ENCODE measurements at regions not wholly inside any gene's neighbourhood (a gene's known extent, or its start where the extent isn't known, plus 50 kb on each side); places are given as distances from the start of the nearest gene placed in this dataset.

GRCh38 chr5:71899865-71900342, 180.8 kb downstream of the CARTPT start:
- no peak for TF ChIP-seq POLR2AphosphoS5 (IDR thresholded peaks at IDR 0.05)
- TF ChIP-seq, protein P1, sequence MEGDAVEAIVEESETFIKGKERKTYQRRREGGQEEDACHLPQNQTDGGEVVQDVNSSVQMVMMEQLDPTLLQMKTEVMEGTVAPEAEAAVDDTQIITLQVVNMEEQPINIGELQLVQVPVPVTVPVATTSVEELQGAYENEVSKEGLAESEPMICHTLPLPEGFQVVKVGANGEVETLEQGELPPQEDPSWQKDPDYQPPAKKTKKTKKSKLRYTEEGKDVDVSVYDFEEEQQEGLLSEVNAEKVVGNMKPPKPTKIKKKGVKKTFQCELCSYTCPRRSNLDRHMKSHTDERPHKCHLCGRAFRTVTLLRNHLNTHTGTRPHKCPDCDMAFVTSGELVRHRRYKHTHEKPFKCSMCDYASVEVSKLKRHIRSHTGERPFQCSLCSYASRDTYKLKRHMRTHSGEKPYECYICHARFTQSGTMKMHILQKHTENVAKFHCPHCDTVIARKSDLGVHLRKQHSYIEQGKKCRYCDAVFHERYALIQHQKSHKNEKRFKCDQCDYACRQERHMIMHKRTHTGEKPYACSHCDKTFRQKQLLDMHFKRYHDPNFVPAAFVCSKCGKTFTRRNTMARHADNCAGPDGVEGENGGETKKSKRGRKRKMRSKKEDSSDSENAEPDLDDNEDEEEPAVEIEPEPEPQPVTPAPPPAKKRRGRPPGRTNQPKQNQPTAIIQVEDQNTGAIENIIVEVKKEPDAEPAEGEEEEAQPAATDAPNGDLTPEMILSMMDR (IDR thresholded peaks at IDR 0.05 in 8 of 11, conservative IDR thresholded peaks at IDR 0.05 in 3 of 11), result no peak
- no peak for TF ChIP-seq POLR2A (IDR thresholded peaks at IDR 0.05)

Data from spleen (tissue), 7 donors.